Caco-2 (cell line): ENCODE measurements at regions not wholly inside any gene's neighbourhood (a gene's known extent, or its start where the extent isn't known, plus 50 kb on each side); places are given as distances from the start of the nearest gene placed in this dataset.

Source experiments
- BruUV-seq: library from RNA; stranded (reverse); fragments of 400-500 nt; replicated peaks from 2 replicates; lab custom pipeline; 2021; lab: Mats Ljungman, UMichigan
- CTCF ChIA-PET: fragments of 300-600 bp; sonication (Branson Sonifier 250); formaldehyde crosslinking; loops from one replicate; lab custom pipeline; 2022; ENCODE audit warnings: antibody characterized with exemption; lab: Charles Lee
- POLR2A ChIA-PET: fragments of 300-600 bp; sonication (Branson Sonifier 250); formaldehyde crosslinking; loops from one replicate; lab custom pipeline; 2022; ENCODE audit warnings: antibody characterized with exemption; lab: Charles Lee
- DNase-seq, 2 experiments: peaks; one replicate each; pipeline versions ENCODE4 v3.0.0 to v3.0.0-alpha.2; 2020 to 2022
- H3K27me3 ChIP-seq: replicated peaks from 2 replicates; pipeline ENCODE4 v1.6.0; 2011; ENCODE audit warnings: low read length; ENCODE audit not compliant: control insufficient read depth, insufficient read depth
- H3K36me3 ChIP-seq: 2 replicates; pipeline ENCODE4 v1.5.1; 2011; ENCODE audit warnings: low read length; ENCODE audit not compliant: control insufficient read depth, insufficient read depth
- H3K4me1 ChIP-seq: fragments of 250-450 bp; sonication (Bioruptor Pico); 2 replicates; pipeline ENCODE4 v1.5.1; 2020; ENCODE audit warnings: mild to moderate bottlenecking
- H3K4me3 ChIP-seq: 2 replicates; pipeline ENCODE4 v1.5.1; 2011; ENCODE audit warnings: low read depth, mild to moderate bottlenecking, control low read depth, low read length
- H3K9me3 ChIP-seq: fragments of 250-450 bp; sonication (Bioruptor Pico); 2 replicates; pipeline ENCODE4 v1.5.1; 2020; ENCODE audit warnings: mild to moderate bottlenecking, moderate library complexity
- H3K27ac Mint-ChIP-seq: one replicate; pipeline ENCODE4 v1.8.0; 2022; ENCODE audit warnings: mixed read lengths; ENCODE audit not compliant: unreplicated experiment
- H3K27me3 Mint-ChIP-seq: one replicate; pipeline ENCODE4 v1.8.0; 2022; ENCODE audit warnings: mixed read lengths; ENCODE audit not compliant: insufficient read depth, unreplicated experiment
- H3K36me3 Mint-ChIP-seq: one replicate; pipeline ENCODE4 v1.8.0; 2022; ENCODE audit warnings: mild to moderate bottlenecking, mixed read lengths; ENCODE audit not compliant: insufficient read depth, unreplicated experiment
- H3K4me1 Mint-ChIP-seq: one replicate; pipeline ENCODE4 v1.8.0; 2022; ENCODE audit warnings: low read depth, mixed read lengths; ENCODE audit not compliant: unreplicated experiment
- H3K4me3 Mint-ChIP-seq: one replicate; pipeline ENCODE4 v1.8.0; 2022; ENCODE audit warnings: mild to moderate bottlenecking, moderate library complexity, mixed read lengths; ENCODE audit not compliant: unreplicated experiment
- H3K9me3 Mint-ChIP-seq: one replicate; pipeline ENCODE4 v1.8.0; 2022; ENCODE audit warnings: mixed read lengths; ENCODE audit not compliant: unreplicated experiment
- intact Hi-C: fragments of 100-400 bp; cut with micrococcal nuclease; formaldehyde crosslinking; loops from one replicate; pipeline ENCODE4 v1.10.0; 2022; ENCODE audit not compliant: unreplicated experiment
- TF ChIP-seq, protein P1 (sequence below), 2 experiments: fragments of 200-600 bp in 1 of 2; IDR thresholded peaks; 1 replicate in 1 of 2; 2 replicates in 1 of 2; pipeline versions ENCODE4 v1.5.1 to v1.8.0; 2011 to 2022; ENCODE audit warnings: antibody characterized with exemption in 1 of 2, control low read depth in 1 of 2, inconsistent platforms in 1 of 2, low read depth in 1 of 2, low read length in 1 of 2, mild to moderate bottlenecking in 1 of 2, moderate library complexity in 1 of 2; ENCODE audit not compliant: insufficient read depth in 1 of 2, severe bottlenecking in 1 of 2, unreplicated experiment in 1 of 2

DNA sequence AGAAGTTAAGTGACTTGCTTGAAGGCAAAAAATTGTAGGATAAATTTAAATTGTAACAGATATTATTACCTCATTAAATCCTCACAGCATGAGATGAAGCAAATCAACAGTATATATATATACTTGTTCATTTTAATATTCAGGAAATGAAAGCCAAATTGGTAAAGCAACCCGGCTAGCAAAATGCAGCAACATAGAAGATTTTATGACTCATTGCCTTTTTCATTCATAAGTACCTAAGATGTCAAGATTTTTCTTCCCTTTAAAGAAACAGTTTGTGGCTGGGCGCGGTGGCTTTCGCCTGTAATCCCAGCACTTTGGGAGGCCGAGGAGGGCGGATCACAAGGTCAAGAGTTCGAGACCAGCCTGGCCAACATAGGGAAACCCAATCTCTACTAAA lies 190.5 kb upstream of the NRIP1 start:
- ChIA-PET CTCF (no interaction called here), POLR2A (no interaction called here)
- no peaks in the 10 kb centered on the region for H3K27me3 ChIP-seq
- TF ChIP-seq, protein P1, sequence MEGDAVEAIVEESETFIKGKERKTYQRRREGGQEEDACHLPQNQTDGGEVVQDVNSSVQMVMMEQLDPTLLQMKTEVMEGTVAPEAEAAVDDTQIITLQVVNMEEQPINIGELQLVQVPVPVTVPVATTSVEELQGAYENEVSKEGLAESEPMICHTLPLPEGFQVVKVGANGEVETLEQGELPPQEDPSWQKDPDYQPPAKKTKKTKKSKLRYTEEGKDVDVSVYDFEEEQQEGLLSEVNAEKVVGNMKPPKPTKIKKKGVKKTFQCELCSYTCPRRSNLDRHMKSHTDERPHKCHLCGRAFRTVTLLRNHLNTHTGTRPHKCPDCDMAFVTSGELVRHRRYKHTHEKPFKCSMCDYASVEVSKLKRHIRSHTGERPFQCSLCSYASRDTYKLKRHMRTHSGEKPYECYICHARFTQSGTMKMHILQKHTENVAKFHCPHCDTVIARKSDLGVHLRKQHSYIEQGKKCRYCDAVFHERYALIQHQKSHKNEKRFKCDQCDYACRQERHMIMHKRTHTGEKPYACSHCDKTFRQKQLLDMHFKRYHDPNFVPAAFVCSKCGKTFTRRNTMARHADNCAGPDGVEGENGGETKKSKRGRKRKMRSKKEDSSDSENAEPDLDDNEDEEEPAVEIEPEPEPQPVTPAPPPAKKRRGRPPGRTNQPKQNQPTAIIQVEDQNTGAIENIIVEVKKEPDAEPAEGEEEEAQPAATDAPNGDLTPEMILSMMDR (IDR thresholded peaks at IDR 0.05; ENCODE audit: insufficient read depth in 1 of 2, low read depth in 1 of 2, low read length in 1 of 2, severe bottlenecking in 1 of 2, unreplicated experiment in 1 of 2) = no peak
- no peaks in the 10 kb centered on the region for H3K36me3 Mint-ChIP-seq
- no peak overlapping the region for H3K27ac Mint-ChIP-seq
- H3K4me3 ChIP-seq = no peak overlapping the region
- intact Hi-C loops = no loop called here
- BruUV-seq = no TSS peak
- no peaks in the 10 kb centered on the region for H3K9me3 Mint-ChIP-seq
- no peaks in the 10 kb centered on the region for H3K36me3 ChIP-seq
- H3K4me3 Mint-ChIP-seq = no peak overlapping the region
- H3K27me3 Mint-ChIP-seq = no peaks in the 10 kb centered on the region
- H3K4me1 ChIP-seq = no peaks in the 10 kb centered on the region
- H3K4me1 Mint-ChIP-seq = no peaks in the 10 kb centered on the region
- DNase-seq = no peak
- no peaks in the 10 kb centered on the region for H3K9me3 ChIP-seq

DNA sequence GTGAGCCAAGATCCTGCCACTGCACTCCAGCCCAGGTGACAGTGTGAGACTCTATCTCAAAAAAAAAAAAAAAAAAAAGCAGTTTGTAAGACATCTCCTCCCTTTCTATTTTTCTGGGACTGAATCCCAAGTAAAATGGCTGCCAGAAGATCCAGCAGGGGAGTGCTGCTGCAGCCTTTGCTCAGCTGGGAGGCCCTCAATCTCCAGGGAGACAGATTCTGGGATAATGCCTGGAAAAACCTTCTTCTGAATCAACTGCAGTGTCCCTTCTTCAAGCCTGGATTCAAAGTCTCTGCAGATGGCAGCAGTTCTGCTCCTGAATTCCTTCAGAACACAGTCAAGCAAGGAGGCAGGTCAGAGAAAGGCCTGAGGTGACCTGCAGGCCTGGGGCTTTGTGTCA lies 191.0 kb upstream of the NRIP1 start:
- DNase-seq = no peak
- BruUV-seq = no TSS peak
- Mint-ChIP-seq H3K4me1 (no peaks in the 10 kb centered on the region), H3K4me3 (no peak overlapping the region), H3K27me3 (no peaks in the 10 kb centered on the region), H3K36me3 (no peaks in the 10 kb centered on the region), H3K9me3 (no peaks in the 10 kb centered on the region), H3K27ac (no peak overlapping the region)
- intact Hi-C loops = no loop called here
- Histone ChIP-seq H3K4me1 (no peaks in the 10 kb centered on the region), H3K4me3 (no peak overlapping the region), H3K36me3 (no peaks in the 10 kb centered on the region), H3K9me3 (no peaks in the 10 kb centered on the region), H3K27me3 (no peaks in the 10 kb centered on the region)
- POLR2A ChIA-PET = no interaction called here
- TF ChIP-seq, protein P1 (IDR thresholded peaks at IDR 0.05; ENCODE audit: insufficient read depth in 1 of 2, low read depth in 1 of 2, low read length in 1 of 2, severe bottlenecking in 1 of 2, unreplicated experiment in 1 of 2) = no peak
- CTCF ChIA-PET = no interaction called here

DNA sequence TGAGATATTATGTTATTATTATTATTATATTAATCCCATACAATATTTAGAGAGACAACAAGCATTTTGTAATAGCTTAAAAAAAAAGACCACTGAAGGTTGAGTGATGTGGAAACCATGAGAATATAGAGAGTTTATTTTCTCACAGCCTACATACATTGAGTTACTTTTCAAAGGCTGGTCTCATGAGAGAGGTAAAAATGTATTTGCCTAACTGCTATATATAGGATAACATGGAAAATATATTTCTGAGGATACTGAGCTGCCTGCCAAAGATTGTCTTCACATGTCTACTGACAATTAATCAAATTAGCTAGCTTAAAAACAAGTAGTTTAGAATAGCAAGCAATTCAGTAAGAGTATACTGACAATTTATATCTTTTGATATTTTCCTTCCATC lies 192.2 kb upstream of the NRIP1 start:
- TF ChIP-seq, protein P1 (IDR thresholded peaks at IDR 0.05; ENCODE audit: insufficient read depth in 1 of 2, low read depth in 1 of 2, low read length in 1 of 2, severe bottlenecking in 1 of 2, unreplicated experiment in 1 of 2) = no peak
- Histone ChIP-seq H3K4me3 (no peak overlapping the region), H3K36me3 (no peaks in the 10 kb centered on the region), H3K4me1 (no peaks in the 10 kb centered on the region), H3K27me3 (no peaks in the 10 kb centered on the region), H3K9me3 (no peaks in the 10 kb centered on the region)
- Mint-ChIP-seq H3K4me3 (no peak overlapping the region), H3K27ac (no peak overlapping the region), H3K4me1 (no peaks in the 10 kb centered on the region), H3K27me3 (no peaks in the 10 kb centered on the region), H3K9me3 (no peaks in the 10 kb centered on the region), H3K36me3 (no peaks in the 10 kb centered on the region)
- no TSS peak for BruUV-seq
- no peak for DNase-seq
- ChIA-PET CTCF (no interaction called here), POLR2A (no interaction called here)
- intact Hi-C loops = no loop called here
